Astrocyte of the hippocampus (primary cell): ENCODE measurements at regions not wholly inside any gene's neighbourhood (a gene's known extent, or its start where the extent isn't known, plus 50 kb on each side); places are given as distances from the start of the nearest gene placed in this dataset.
"Not testable (repeated sequence)": the region's sequence is repeated elsewhere in the genome, so short reads cannot be mapped to it uniquely, and the experiment has no call there.

ENCODE experiments used
- DNase-seq: peaks from one replicate; pipeline ENCODE4 v3.0.0; 2011; ENCODE audit warnings: low read depth, low spot score

- no peak for DNase-seq
Observed at GRCh38 chr12:43255522-43256111, 296.4 kb downstream of the ADAMTS20 start.

GRCh38 chr12:43252585-43252984 is 299.4 kb downstream of the ADAMTS20 start:
- DNase-seq = no peak

- no peak for DNase-seq
Observed at GRCh38 chr12:43245947-43246346, 306.1 kb downstream of the ADAMTS20 start.

- peak; percentile 42 for DNase-seq
Observed at GRCh38 chr12:43241986-43242385, 310.0 kb downstream of the ADAMTS20 start.

GRCh38 chr12:43238281-43238680 is 313.7 kb downstream of the ADAMTS20 start:
- DNase-seq = no peak

GRCh38 chr12:43237238-43237879 is 314.6 kb downstream of the ADAMTS20 start:
- no peak for DNase-seq

- no peak for DNase-seq
Observed at GRCh38 chr12:43235721-43236120, 316.3 kb downstream of the ADAMTS20 start.

GRCh38 chr12:43233861-43234260 is 318.1 kb downstream of the ADAMTS20 start:
- DNase-seq = no peak

- no peak for DNase-seq
Observed at GRCh38 chr12:43226151-43226550, 325.9 kb downstream of the ADAMTS20 start.

- not testable (repeated sequence) for DNase-seq
Observed at GRCh38 chr12:43224190-43224805, 327.7 kb downstream of the ADAMTS20 start.

- DNase-seq = no peak
Observed at GRCh38 chr12:43222796-43223195, 329.2 kb downstream of the ADAMTS20 start.

GRCh38 chr12:43221216-43221615 is 330.8 kb downstream of the ADAMTS20 start:
- no peak for DNase-seq

GRCh38 chr12:43216490-43216889 is 335.5 kb downstream of the ADAMTS20 start:
- no peak for DNase-seq

- no peak for DNase-seq
Observed at GRCh38 chr12:43214166-43214565, 337.8 kb downstream of the ADAMTS20 start.

GRCh38 chr12:43213608-43214007 is 338.4 kb downstream of the ADAMTS20 start:
- DNase-seq = no peak

- DNase-seq = peak; percentile 30
Observed at GRCh38 chr12:43210485-43211192, 341.4 kb downstream of the ADAMTS20 start.

- DNase-seq = peak; percentile 10
Observed at GRCh38 chr12:43208627-43209026, 343.4 kb downstream of the ADAMTS20 start.

GRCh38 chr12:43208221-43208620 is 343.8 kb downstream of the ADAMTS20 start:
- DNase-seq = no peak

- DNase-seq = peak; percentile 15
Observed at GRCh38 chr12:43206396-43206795, 345.6 kb downstream of the ADAMTS20 start.

GRCh38 chr12:43198608-43199007 is 353.4 kb downstream of the ADAMTS20 start:
- no peak for DNase-seq

GRCh38 chr12:43196268-43196907 is 355.6 kb downstream of the ADAMTS20 start:
- no peak for DNase-seq

GRCh38 chr12:43193096-43193495 is 358.9 kb downstream of the ADAMTS20 start:
- DNase-seq = not testable (repeated sequence)
